Mesodermal cell (in vitro differentiated cells): ENCODE measurements at regions not wholly inside any gene's neighbourhood (a gene's known extent, or its start where the extent isn't known, plus 50 kb on each side); places are given as distances from the start of the nearest gene placed in this dataset.

Experiments
- H3K27ac ChIP-seq: 2 replicates; pipeline ENCODE4 v1.7.0; 2013; ENCODE audit warnings: mild to moderate bottlenecking, low read depth, low read length, moderate library complexity; ENCODE audit not compliant: severe bottlenecking
- H3K36me3 ChIP-seq: 2 replicates; pipeline ENCODE4 v1.7.1; 2013; ENCODE audit warnings: mild to moderate bottlenecking, low read length, moderate library complexity; ENCODE audit not compliant: control insufficient read depth, insufficient read depth
- H3K4me1 ChIP-seq: one replicate; pipeline ENCODE4 v1.7.1; 2013; ENCODE audit warnings: mild to moderate bottlenecking, low read length; ENCODE audit not compliant: insufficient read depth, control insufficient read depth, poor library complexity, severe bottlenecking
- H3K4me3 ChIP-seq: 2 replicates; pipeline ENCODE4 v1.7.0; 2013; ENCODE audit warnings: low read length, control low read depth, mild to moderate bottlenecking; ENCODE audit not compliant: insufficient read depth, poor library complexity, severe bottlenecking; ENCODE audit errors: extremely low read depth
- H3K9me3 ChIP-seq: 2 replicates; pipeline ENCODE4 v1.7.1; 2013; ENCODE audit warnings: mild to moderate bottlenecking, low read length, moderate library complexity; ENCODE audit not compliant: control insufficient read depth
- WGBS, 2 experiments: methylation state at CpG; one replicate each; pipeline ENCODE4 v1.1.5; 2013; ENCODE audit warnings: missing lambda C conversion rate in 2 of 2; ENCODE audit not compliant: insufficient coverage in 2 of 2; 5-methylcytosine and 5-hydroxymethylcytosine counted together

GRCh38 chr4:153107246-153107645 lies 97.0 kb upstream of the TRIM2 start:
- Histone ChIP-seq H3K36me3 (no peaks in the 10 kb centered on the region), H3K4me3 (no peak overlapping the region), H3K4me1 (no peaks in the 10 kb centered on the region), H3K27ac (no peak overlapping the region), H3K9me3 (peaks cover 7% of the 10 kb centered on the region)
- WGBS, 2 experiments = 85 to 98% methylated on average over 6 of the region's 8 CpGs

- H3K9me3 ChIP-seq = peaks cover 7% of the 10 kb centered on the region
- no peaks in the 10 kb centered on the region for H3K36me3 ChIP-seq
- H3K27ac ChIP-seq = no peak overlapping the region
- H3K4me1 ChIP-seq = no peaks in the 10 kb centered on the region
- no CpG with 5 or more reads among the region's 3 CpGs for WGBS, 2 experiments
- H3K4me3 ChIP-seq = no peak overlapping the region
These were observed 94.9 kb upstream of the TRIM2 start for GRCh38 chr4:153109296-153109849.

DNA sequence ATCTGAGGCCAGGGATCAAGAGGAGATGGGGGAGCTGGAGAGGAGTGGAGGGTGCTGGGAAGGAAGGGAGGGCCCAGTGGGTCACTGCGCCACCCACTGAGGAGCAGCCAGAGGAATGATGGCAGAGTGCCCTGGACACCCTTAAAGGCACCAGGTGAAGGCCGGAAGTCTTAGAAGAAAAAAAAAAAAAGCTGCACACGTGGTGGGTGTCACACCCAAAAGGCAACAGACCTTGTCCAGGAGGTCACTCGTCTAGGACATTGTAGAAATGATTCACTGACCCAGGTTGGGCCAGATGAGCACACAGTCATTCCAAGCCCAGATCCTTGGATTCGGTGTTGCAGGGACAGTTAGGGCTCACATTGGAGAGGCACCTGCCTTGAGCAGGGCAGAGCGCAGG lies 93.5 kb upstream of the TRIM2 start:
- Histone ChIP-seq H3K36me3 (no peaks in the 10 kb centered on the region), H3K9me3 (peaks cover 4% of the 10 kb centered on the region), H3K4me3 (no peak overlapping the region), H3K4me1 (peaks cover 9% of the 10 kb centered on the region), H3K27ac (no peak overlapping the region)
- WGBS, 2 experiments = 84 to 92% methylated on average over 5 to 6 of the region's 6 CpGs

DNA sequence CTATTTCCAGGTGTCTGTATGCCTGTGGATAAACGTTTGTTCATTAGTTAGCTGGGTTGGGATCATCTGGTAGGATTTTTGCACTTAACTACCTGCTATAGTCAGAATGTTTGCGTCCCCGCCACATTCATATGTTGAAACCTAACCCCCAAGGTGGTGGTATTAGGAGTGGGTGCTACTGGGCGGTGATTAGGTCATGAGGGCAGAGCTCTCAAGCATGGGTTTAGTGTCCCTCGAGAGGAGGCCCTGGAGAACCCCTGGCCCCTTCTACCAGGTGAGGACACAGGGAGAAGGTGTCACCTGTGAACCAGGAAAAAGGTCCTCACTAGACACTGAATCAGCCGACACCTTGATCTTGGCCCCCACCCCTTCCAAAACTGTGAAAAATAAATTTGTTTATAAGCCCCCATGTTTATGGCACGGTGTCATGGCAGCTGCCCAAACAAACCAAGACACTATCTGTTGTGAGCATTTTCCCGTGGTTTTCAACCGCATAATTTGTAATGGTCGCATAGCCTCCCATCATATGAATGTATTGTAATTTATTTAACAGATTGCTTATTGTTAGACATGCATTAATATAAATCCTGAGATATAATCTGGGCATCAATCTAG lies 92.7 kb upstream of the TRIM2 start:
- Histone ChIP-seq H3K4me3 (no peak overlapping the region), H3K9me3 (no peaks in the 10 kb centered on the region), H3K27ac (no peak overlapping the region), H3K36me3 (no peaks in the 10 kb centered on the region), H3K4me1 (peaks cover 13% of the 10 kb centered on the region)
- 96 to 100% methylated on average over 4 to 5 of the region's 10 CpGs for WGBS, 2 experiments

- no peak overlapping the region for H3K27ac ChIP-seq
- H3K9me3 ChIP-seq = no peaks in the 10 kb centered on the region
- no peaks in the 10 kb centered on the region for H3K36me3 ChIP-seq
- no peak overlapping the region for H3K4me3 ChIP-seq
- WGBS, 2 experiments = 89 to 91% methylated on average over 10 of the region's 10 CpGs
- peaks cover 13% of the 10 kb centered on the region for H3K4me1 ChIP-seq
These were observed 92.2 kb upstream of the TRIM2 start for GRCh38 chr4:153112041-153112441.

DNA sequence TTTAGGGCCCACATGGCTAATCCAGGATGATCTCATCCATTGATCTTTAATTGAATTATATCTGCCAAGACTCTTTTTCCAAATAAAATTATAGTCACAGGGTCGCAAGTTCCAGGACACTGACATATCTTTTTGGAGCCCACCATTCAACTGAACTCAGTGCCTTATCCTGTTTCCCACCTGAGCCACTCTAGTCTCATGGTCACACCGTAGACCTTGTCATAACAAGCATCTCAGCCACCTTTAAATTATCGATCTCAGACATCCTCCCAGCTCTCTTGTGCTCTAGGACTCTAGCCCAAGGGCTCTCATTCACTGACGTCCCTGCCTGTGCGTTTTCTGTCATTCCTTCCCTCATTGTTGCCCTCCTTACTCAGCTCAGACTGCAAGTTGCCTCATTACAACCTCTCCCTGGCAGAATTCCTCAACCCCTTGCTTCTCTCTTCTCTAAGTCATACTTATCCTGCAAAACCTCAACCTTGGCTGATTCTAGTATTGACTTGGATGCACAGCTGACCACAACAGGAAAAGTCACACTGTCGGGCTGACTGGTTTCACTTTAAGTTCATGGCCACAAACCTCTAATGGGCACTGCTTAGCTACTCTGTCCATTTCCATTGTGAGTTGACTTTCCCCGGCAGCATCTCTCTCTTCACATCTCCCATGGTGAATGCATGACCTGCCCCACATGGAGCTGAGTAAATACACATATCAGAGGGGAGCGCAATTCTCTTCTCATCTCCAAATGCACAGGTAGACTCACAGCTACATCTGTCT lies 91.0 kb upstream of the TRIM2 start:
- no peaks in the 10 kb centered on the region for H3K9me3 ChIP-seq
- no peaks in the 10 kb centered on the region for H3K36me3 ChIP-seq
- WGBS, 2 experiments = 89 to 93% methylated on average over 8 of the region's 8 CpGs
- peaks cover 13% of the 10 kb centered on the region for H3K4me1 ChIP-seq
- no peak overlapping the region for H3K27ac ChIP-seq
- H3K4me3 ChIP-seq = no peak overlapping the region

GRCh38 chr4:153113838-153114105 lies 90.5 kb upstream of the TRIM2 start:
- Histone ChIP-seq H3K4me1 (peaks cover 13% of the 10 kb centered on the region), H3K4me3 (no peak overlapping the region), H3K27ac (no peak overlapping the region), H3K9me3 (no peaks in the 10 kb centered on the region), H3K36me3 (no peaks in the 10 kb centered on the region)
- 88 to 93% methylated on average over 1 to 2 of the region's 5 CpGs for WGBS, 2 experiments

DNA sequence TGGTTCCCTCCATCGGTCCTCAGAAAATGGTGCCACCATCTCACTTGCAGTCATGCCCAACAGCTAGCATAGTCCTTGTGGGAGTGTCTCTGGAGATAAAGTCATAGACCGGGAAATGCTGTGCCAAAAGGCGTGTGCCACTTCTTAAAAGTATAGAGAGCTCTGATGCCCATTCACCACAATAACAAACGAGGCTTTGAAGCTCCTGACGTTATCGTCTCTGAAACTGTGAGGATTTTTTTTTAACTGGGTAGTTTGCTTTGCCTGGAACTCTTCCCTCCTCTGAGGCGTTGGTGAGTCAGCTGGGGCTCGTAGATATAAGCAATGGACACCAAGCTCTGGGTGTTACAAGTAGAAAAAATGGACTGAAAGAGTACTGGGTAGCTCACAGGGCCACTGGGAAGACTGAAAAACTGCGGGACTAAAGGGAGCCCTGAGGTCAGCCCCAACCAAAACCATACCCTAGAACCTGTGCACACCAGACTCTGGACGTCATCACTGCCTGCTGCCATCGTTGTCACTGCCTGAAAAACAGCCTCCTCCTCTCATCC lies 89.4 kb upstream of the TRIM2 start:
- peak overlapping the region; percentile 4 for H3K27ac ChIP-seq

GRCh38 chr4:153115322-153116290 lies 88.6 kb upstream of the TRIM2 start:
- H3K9me3 ChIP-seq = no peaks in the 10 kb centered on the region
- WGBS, 2 experiments = 87 to 94% methylated on average over 9 to 12 of the region's 13 CpGs
- H3K36me3 ChIP-seq = no peaks in the 10 kb centered on the region
- no peak overlapping the region for H3K4me3 ChIP-seq
- H3K4me1 ChIP-seq = peaks cover 13% of the 10 kb centered on the region
- peak overlapping the region; percentile 4 for H3K27ac ChIP-seq

More for the DNA sequence above, 89.4 kb upstream of the TRIM2 start:
- H3K36me3 ChIP-seq = no peaks in the 10 kb centered on the region
- peaks cover 13% of the 10 kb centered on the region for H3K4me1 ChIP-seq
- H3K4me3 ChIP-seq = no peak overlapping the region
- no peaks in the 10 kb centered on the region for H3K9me3 ChIP-seq
- 95 to 98% methylated on average over 4 to 6 of the region's 11 CpGs for WGBS, 2 experiments

- peaks cover 13% of the 10 kb centered on the region for H3K4me1 ChIP-seq
- no peaks in the 10 kb centered on the region for H3K36me3 ChIP-seq
- H3K9me3 ChIP-seq = no peaks in the 10 kb centered on the region
- no peak overlapping the region for H3K4me3 ChIP-seq
- H3K27ac ChIP-seq = no peak overlapping the region
- WGBS, 2 experiments = 86 to 94% methylated on average over 2 of the region's 3 CpGs
These were observed 88.0 kb upstream of the TRIM2 start for GRCh38 chr4:153116291-153116680.
